PC-3 (cell line): ENCODE measurements at regions not wholly inside any gene's neighbourhood (a gene's known extent, or its start where the extent isn't known, plus 50 kb on each side); places are given as distances from the start of the nearest gene placed in this dataset.

Experiments
- ATAC-seq: fragments of 200-7000 bp; cut with Tn5 transposase; 2 replicates; pipeline ENCODE4 v1.9.1; 2020; ENCODE audit warnings: mild to moderate bottlenecking, moderate library complexity
- BruUV-seq: library from RNA; stranded (reverse); fragments of 400-500 nt; replicated peaks from 2 replicates; lab custom pipeline; 2021; lab: Mats Ljungman, UMichigan
- CTCF ChIA-PET: fragments of 300-600 bp; sonication (Branson Sonifier 250); formaldehyde crosslinking; loops from one replicate; lab custom pipeline; 2022; ENCODE audit warnings: antibody characterized with exemption; lab: Charles Lee
- POLR2A ChIA-PET: fragments of 300-600 bp; sonication (Branson Sonifier 250); formaldehyde crosslinking; loops from one replicate; lab custom pipeline; 2022; ENCODE audit warnings: antibody characterized with exemption; ENCODE audit not compliant: unreplicated experiment; lab: Charles Lee
- DNase-seq: peaks from one replicate; pipeline ENCODE4 v3.0.0-alpha.2; 2015
- H2AFZ ChIP-seq: fragments of 300-600 bp; sonication (generic); 2 replicates; pipeline ENCODE4 v1.6.0; 2016; ENCODE audit warnings: antibody characterized with exemption, low read length
- H3F3A ChIP-seq: fragments of 300-600 bp; sonication (generic); one replicate; pipeline ENCODE4 v1.6.0; 2017; ENCODE audit warnings: antibody characterized with exemption, low read length, control low read depth, mild to moderate bottlenecking; ENCODE audit not compliant: unreplicated experiment
- H3K27ac ChIP-seq: fragments of 300-600 bp; sonication (generic); 2 replicates; pipeline ENCODE4 v1.5.1; 2016; ENCODE audit warnings: mild to moderate bottlenecking, low read length
- H3K27me3 ChIP-seq: fragments of 300-600 bp; sonication (generic); 2 replicates; pipeline ENCODE4 v1.6.1; 2016; ENCODE audit warnings: low read length, mixed read lengths
- H3K36me3 ChIP-seq: fragments of 300-600 bp; sonication (generic); 2 replicates; pipeline ENCODE4 v1.6.1; 2016; ENCODE audit warnings: low read depth, mixed run types, low read length, mixed read lengths
- H3K4me1 ChIP-seq: fragments of 300-600 bp; sonication (generic); 2 replicates; pipeline ENCODE4 v1.5.1; 2016; ENCODE audit warnings: low read length; ENCODE audit not compliant: insufficient read depth
- H3K4me2 ChIP-seq: fragments of 300-600 bp; sonication (generic); 2 replicates; pipeline ENCODE4 v1.6.0; 2016; ENCODE audit warnings: low read length
- H3K4me3 ChIP-seq: fragments of 300-600 bp; sonication (generic); 2 replicates; pipeline ENCODE4 v1.5.1; 2016; ENCODE audit warnings: mild to moderate bottlenecking, low read length, mixed read lengths
- H3K79me2 ChIP-seq: fragments of 300-600 bp; sonication (generic); 2 replicates; pipeline ENCODE4 v1.6.1; 2017; ENCODE audit warnings: low read length, mixed read lengths
- H3K9ac ChIP-seq: fragments of 300-600 bp; sonication (generic); 2 replicates; pipeline ENCODE4 v1.6.0; 2016; ENCODE audit warnings: mild to moderate bottlenecking, low read length
- H3K9me2 ChIP-seq: fragments of 300-600 bp; sonication (generic); replicated peaks from 2 replicates; pipeline ENCODE4 v1.6.1; 2016; ENCODE audit warnings: mixed run types, low read length, mixed read lengths
- H3K9me3 ChIP-seq: fragments of 300-600 bp; sonication (generic); 2 replicates; pipeline ENCODE4 v1.6.1; 2016; ENCODE audit warnings: low read length, mixed read lengths
- H4K20me1 ChIP-seq: fragments of 300-600 bp; sonication (generic); 2 replicates; pipeline ENCODE4 v1.6.1; 2016; ENCODE audit warnings: low read length, mixed read lengths
- EZH2 ChIP-seq: fragments of 300-600 bp; sonication (generic); IDR thresholded peaks from one replicate; pipeline ENCODE4 v1.6.1; 2017; ENCODE audit warnings: antibody characterized with exemption, mild to moderate bottlenecking, low read length; ENCODE audit not compliant: unreplicated experiment
- EZH2phosphoT487 ChIP-seq: fragments of 300-600 bp; sonication (generic); IDR thresholded peaks from 2 replicates; pipeline ENCODE4 v1.6.1; 2018; ENCODE audit warnings: mild to moderate bottlenecking, antibody characterized with exemption, low read length, borderline replicate concordance
- intact Hi-C: fragments of 100-400 bp; cut with micrococcal nuclease; formaldehyde crosslinking; loops from 2 replicates; pipeline ENCODE4 v1.9.0; 2023
- TF ChIP-seq, protein P1 (sequence below): fragments of 300-600 bp; sonication (generic); conservative IDR thresholded peaks from 2 replicates; pipeline ENCODE4 v1.5.1; 2017; ENCODE audit warnings: antibody characterized with exemption, low read depth, mild to moderate bottlenecking, low read length

DNA sequence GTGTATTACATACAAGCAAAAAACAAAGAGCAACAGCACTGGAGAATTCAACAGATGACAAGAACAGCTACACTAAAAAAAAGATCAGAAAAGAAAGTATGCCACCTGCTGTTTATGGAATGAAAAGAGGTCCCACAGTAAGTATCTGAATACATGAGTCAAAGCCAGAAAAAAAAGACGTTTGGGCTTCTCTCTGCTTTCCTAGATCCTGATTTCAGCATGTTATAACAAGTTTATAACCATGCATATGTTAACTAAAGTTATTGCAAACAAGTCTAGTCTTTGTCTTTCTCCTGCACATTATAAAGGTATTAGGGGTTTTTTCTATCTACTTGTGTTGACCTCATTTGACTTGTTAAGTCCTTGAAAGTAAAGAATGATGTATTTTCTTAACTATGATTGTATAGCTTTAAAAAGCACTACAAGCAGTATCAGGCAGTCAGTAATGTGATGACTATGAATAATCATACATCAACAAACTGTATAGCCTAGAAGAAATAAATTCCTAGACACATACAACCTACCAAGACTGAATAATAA is 108.5 kb upstream of the COL5A2 start:
- H3F3A ChIP-seq, result peaks cover 7% of the 10 kb centered on the region
- TF ChIP-seq, protein P1, sequence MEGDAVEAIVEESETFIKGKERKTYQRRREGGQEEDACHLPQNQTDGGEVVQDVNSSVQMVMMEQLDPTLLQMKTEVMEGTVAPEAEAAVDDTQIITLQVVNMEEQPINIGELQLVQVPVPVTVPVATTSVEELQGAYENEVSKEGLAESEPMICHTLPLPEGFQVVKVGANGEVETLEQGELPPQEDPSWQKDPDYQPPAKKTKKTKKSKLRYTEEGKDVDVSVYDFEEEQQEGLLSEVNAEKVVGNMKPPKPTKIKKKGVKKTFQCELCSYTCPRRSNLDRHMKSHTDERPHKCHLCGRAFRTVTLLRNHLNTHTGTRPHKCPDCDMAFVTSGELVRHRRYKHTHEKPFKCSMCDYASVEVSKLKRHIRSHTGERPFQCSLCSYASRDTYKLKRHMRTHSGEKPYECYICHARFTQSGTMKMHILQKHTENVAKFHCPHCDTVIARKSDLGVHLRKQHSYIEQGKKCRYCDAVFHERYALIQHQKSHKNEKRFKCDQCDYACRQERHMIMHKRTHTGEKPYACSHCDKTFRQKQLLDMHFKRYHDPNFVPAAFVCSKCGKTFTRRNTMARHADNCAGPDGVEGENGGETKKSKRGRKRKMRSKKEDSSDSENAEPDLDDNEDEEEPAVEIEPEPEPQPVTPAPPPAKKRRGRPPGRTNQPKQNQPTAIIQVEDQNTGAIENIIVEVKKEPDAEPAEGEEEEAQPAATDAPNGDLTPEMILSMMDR, result peak; percentile 93
- no peak for TF ChIP-seq EZH2phosphoT487
- intact Hi-C loops, result loop anchor here (1.0 to 2.0 kb wide), 6 partner anchors 39 to 194 kb away; no protein-coding TSS in a partner anchor
- no peaks in the 10 kb centered on the region for H3K9me2 ChIP-seq
- no TSS peak for BruUV-seq
- H3K27ac ChIP-seq, result peak overlapping the region; percentile 38
- peaks cover 8% of the 10 kb centered on the region; the same call in 1 of the 2 replicates for H3K9me3 ChIP-seq
- H3K79me2 ChIP-seq, result no peaks in the 10 kb centered on the region
- no peak overlapping the region for H3K4me3 ChIP-seq
- ATAC-seq (peak; percentile 87), DNase-seq (peak; percentile 84)
- H3K36me3 ChIP-seq, result 0 out of 2 replicates have a peak, but pooled peaks cover 3% of the 10 kb centered on the region
- ChIA-PET CTCF (interaction anchor here (0.5 to 1.2 kb wide), 4 partner anchors 58 to 144 kb away, joined by 3 to 4 read pairs (median 3); no protein-coding TSS in a partner anchor), POLR2A (interaction anchor here (0.5 to 0.6 kb wide), 2 partner anchors 64 to 67 kb away, joined by 5 to 6 read pairs; no protein-coding TSS in a partner anchor)
- H2AFZ ChIP-seq, result peak overlapping the region; percentile 23; the same call in 1 of the 2 replicates
- H3K4me1 ChIP-seq, result peaks cover 35% of the 10 kb centered on the region
- no peak overlapping the region for H3K9ac ChIP-seq
- no peaks in the 10 kb centered on the region for H4K20me1 ChIP-seq
- no peaks in the 10 kb centered on the region for H3K27me3 ChIP-seq
- 0 out of 2 replicates have a peak overlapping the region, but pooled peaks have one; percentile 5 for H3K4me2 ChIP-seq

DNA sequence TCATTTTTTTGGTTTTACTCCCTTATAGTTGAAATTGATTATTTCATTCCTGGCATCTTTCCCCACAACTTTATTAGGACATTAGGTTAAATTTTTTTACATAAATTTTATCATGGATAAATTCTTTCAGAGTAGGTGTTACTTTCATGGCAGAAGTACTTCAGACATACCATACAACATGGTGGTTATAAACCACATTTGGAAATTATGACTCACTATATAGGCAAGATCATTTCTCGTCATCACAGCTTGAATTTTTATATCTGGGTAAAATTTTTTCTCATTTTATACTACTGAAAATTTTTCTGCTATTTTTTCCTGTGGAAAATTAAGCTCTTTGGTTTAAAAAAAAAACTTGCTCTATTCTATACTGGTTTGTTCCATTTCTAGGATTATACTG is 111.9 kb upstream of the COL5A2 start:
- Histone ChIP-seq H3K9me2 (no peaks in the 10 kb centered on the region), H3K27ac (no peak overlapping the region), H3K4me2 (no peak overlapping the region), H2AFZ (no peak overlapping the region), H3K9me3 (peaks cover 8% of the 10 kb centered on the region; the same call in 1 of the 2 replicates), H3K27me3 (no peaks in the 10 kb centered on the region), H4K20me1 (no peaks in the 10 kb centered on the region), H3K4me1 (peaks cover 21% of the 10 kb centered on the region), H3K79me2 (no peaks in the 10 kb centered on the region), H3K36me3 (0 out of 2 replicates have a peak, but pooled peaks cover 3% of the 10 kb centered on the region), H3K9ac (no peak overlapping the region), H3K4me3 (no peak overlapping the region), H3F3A (no peaks in the 10 kb centered on the region)
- no TSS peak for BruUV-seq
- ChIA-PET POLR2A (no interaction called here), CTCF (no interaction called here)
- intact Hi-C loops, result no loop called here
- no peak for TF ChIP-seq EZH2phosphoT487
- TF ChIP-seq, protein P1, result no peak
- TF ChIP-seq EZH2, result no peak
- DNase-seq, result no peak
- no peak for ATAC-seq

DNA sequence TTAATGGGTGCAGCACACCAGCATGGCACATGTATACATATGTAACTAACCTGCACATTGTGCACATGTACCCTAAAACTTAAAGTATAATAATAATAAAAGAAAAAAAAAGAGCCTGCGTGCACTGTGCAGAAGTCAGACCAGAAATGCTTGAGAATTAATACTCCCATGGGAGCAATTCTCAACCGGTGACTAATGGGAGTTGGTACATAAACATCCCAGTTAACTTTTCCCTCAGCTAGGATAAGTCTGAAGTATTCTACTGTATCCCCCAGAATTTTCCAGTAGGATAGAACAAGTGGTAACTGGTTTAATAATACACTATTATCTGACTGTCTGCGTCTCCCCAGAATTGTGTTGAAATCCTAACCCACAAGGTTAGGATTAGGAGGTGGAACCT is 113.6 kb upstream of the COL5A2 start:
- no peaks in the 10 kb centered on the region for H3K9me2 ChIP-seq
- H3K4me2 ChIP-seq, result no peak overlapping the region
- H2AFZ ChIP-seq, result no peak overlapping the region
- ChIA-PET POLR2A (no interaction called here), CTCF (no interaction called here)
- no peak overlapping the region for H3K27ac ChIP-seq
- H3K4me1 ChIP-seq, result peaks cover 4% of the 10 kb centered on the region; the same call in 1 of the 2 replicates
- no peaks in the 10 kb centered on the region for H3F3A ChIP-seq
- TF ChIP-seq EZH2 (no peak), EZH2phosphoT487 (no peak)
- TF ChIP-seq, protein P1, result no peak
- peaks cover 8% of the 10 kb centered on the region; the same call in 1 of the 2 replicates for H3K9me3 ChIP-seq
- no peak overlapping the region for H3K9ac ChIP-seq
- DNase-seq, result no peak
- no peak overlapping the region for H3K4me3 ChIP-seq
- no peaks in the 10 kb centered on the region for H3K27me3 ChIP-seq
- no peaks in the 10 kb centered on the region for H3K79me2 ChIP-seq
- BruUV-seq, result no TSS peak
- intact Hi-C loops, result no loop called here
- H4K20me1 ChIP-seq, result no peaks in the 10 kb centered on the region
- no peak for ATAC-seq
- 0 out of 2 replicates have a peak, but pooled peaks cover 3% of the 10 kb centered on the region for H3K36me3 ChIP-seq
